Liver (tissue), 8 donors: ENCODE measurements at regions not wholly inside any gene's neighbourhood (a gene's known extent, or its start where the extent isn't known, plus 50 kb on each side); places are given as distances from the start of the nearest gene placed in this dataset.

Source experiments
- DNase-seq: peaks from one replicate; pipeline ENCODE4 v3.0.0-alpha.2; 2017; ENCODE audit warnings: low spot score
- H3K27ac ChIP-seq, 2 donors: one replicate each; pipeline ENCODE4 v1.7.0; 2013; ENCODE audit warnings: inconsistent platforms in 2 of 2, low read length in 2 of 2, control low read depth in 1 of 2, low read depth in 1 of 2, mild to moderate bottlenecking in 1 of 2
- H3K27me3 ChIP-seq, 4 donors: one replicate each; pipeline versions ENCODE4 v1.6.1 to v1.7.0; 2013; ENCODE audit warnings: low read length in 3 of 4, inconsistent platforms in 1 of 4, mild to moderate bottlenecking in 1 of 4, moderate library complexity in 1 of 4; ENCODE audit not compliant: control insufficient read depth in 4 of 4, insufficient read depth in 4 of 4
- H3K36me3 ChIP-seq, 4 donors: one replicate each; pipeline versions ENCODE4 v1.6.1 to v1.7.0; 2013; ENCODE audit warnings: low read length in 3 of 4, mild to moderate bottlenecking in 3 of 4, low read depth in 1 of 4, moderate library complexity in 1 of 4; ENCODE audit not compliant: control insufficient read depth in 4 of 4, insufficient read depth in 3 of 4
- H3K4me1 ChIP-seq, 4 donors: one replicate each; pipeline versions ENCODE4 v1.6.1 to v1.7.0; 2013; ENCODE audit warnings: low read length in 3 of 4, mild to moderate bottlenecking in 3 of 4, moderate library complexity in 1 of 4; ENCODE audit not compliant: control insufficient read depth in 4 of 4, insufficient read depth in 4 of 4
- H3K4me3 ChIP-seq, 3 donors: one replicate each; pipeline versions ENCODE4 v1.6.1 to v1.7.0; 2013; ENCODE audit warnings: low read length in 3 of 3, control low read depth in 1 of 3, low read depth in 1 of 3, mild to moderate bottlenecking in 1 of 3
- H3K9ac ChIP-seq, 2 donors: one replicate each; pipeline ENCODE4 v1.7.0; 2013; ENCODE audit warnings: low read length in 2 of 2, mild to moderate bottlenecking in 2 of 2, moderate library complexity in 2 of 2, control low read depth in 1 of 2, low read depth in 1 of 2
- H3K9me3 ChIP-seq, 4 donors: one replicate each; pipeline versions ENCODE4 v1.6.1 to v1.7.0; 2013; ENCODE audit warnings: low read length in 3 of 4; ENCODE audit not compliant: control insufficient read depth in 4 of 4
- EGR1 ChIP-seq, 2 donors: IDR thresholded peaks; 2 replicates each; pipeline ENCODE4 v1.6.1; 2016 to 2018; ENCODE audit warnings: antibody characterized with exemption in 2 of 2, low read depth in 2 of 2
- FOXA1 ChIP-seq: IDR thresholded peaks from 2 replicates; pipeline ENCODE4 v1.6.1; 2016; ENCODE audit warnings: antibody characterized with exemption
- FOXA2 ChIP-seq: IDR thresholded peaks from 2 replicates; pipeline ENCODE4 v1.6.1; 2016; ENCODE audit warnings: antibody characterized with exemption
- GABPA ChIP-seq, 2 donors: IDR thresholded peaks in 1 of 2; conservative IDR thresholded peaks in 1 of 2; 2 replicates each; pipeline ENCODE4 v1.6.1; 2016; ENCODE audit warnings: antibody characterized with exemption in 2 of 2, mild to moderate bottlenecking in 1 of 2, moderate library complexity in 1 of 2
- HNF4A ChIP-seq, 2 donors: conservative IDR thresholded peaks; 2 replicates each; pipeline ENCODE4 v1.6.1; 2016; ENCODE audit warnings: antibody characterized with exemption in 2 of 2, mild to moderate bottlenecking in 2 of 2
- HNF4G ChIP-seq: IDR thresholded peaks from 2 replicates; pipeline ENCODE4 v1.6.1; 2016; ENCODE audit warnings: antibody characterized with exemption
- JUND ChIP-seq, 2 donors: IDR thresholded peaks; 2 replicates each; pipeline ENCODE4 v1.6.1; 2016; ENCODE audit warnings: antibody characterized with exemption in 2 of 2
- NR2F2 ChIP-seq: IDR thresholded peaks from 2 replicates; pipeline ENCODE4 v1.6.1; 2016; ENCODE audit warnings: antibody characterized with exemption
- RXRA ChIP-seq, 2 donors: IDR thresholded peaks; 2 replicates each; pipeline ENCODE4 v1.6.1; 2017 to 2018; ENCODE audit warnings: antibody characterized with exemption in 2 of 2, mild to moderate bottlenecking in 1 of 2
- SP1 ChIP-seq: IDR thresholded peaks from 2 replicates; pipeline ENCODE4 v1.6.1; 2018; ENCODE audit warnings: antibody characterized with exemption, mild to moderate bottlenecking
- TAF1 ChIP-seq: conservative IDR thresholded peaks from 2 replicates; pipeline ENCODE4 v1.6.1; 2016; ENCODE audit warnings: antibody characterized with exemption, mild to moderate bottlenecking
- YY1 ChIP-seq: IDR thresholded peaks from 2 replicates; pipeline ENCODE4 v1.6.1; 2016; ENCODE audit warnings: antibody characterized with exemption, mild to moderate bottlenecking
- WGBS: extraction: QIAGEN DNeasy Blood & Tissue Kit; methylation state at CpG from one replicate; pipeline ENCODE4 v1.1.7; 2013; 5-methylcytosine and 5-hydroxymethylcytosine counted together
- TF ChIP-seq, protein P1 (sequence below): IDR thresholded peaks from 2 replicates; pipeline ENCODE4 v1.6.1; 2016; ENCODE audit warnings: antibody characterized with exemption
- TF ChIP-seq, protein P2 (sequence below): IDR thresholded peaks from 2 replicates; pipeline ENCODE4 v1.6.1; 2016; ENCODE audit warnings: antibody characterized with exemption, mild to moderate bottlenecking
- TF ChIP-seq, protein P3 (sequence below): fragments of 150-350 bp; IDR thresholded peaks from 2 replicates; pipeline ENCODE4 v1.5.1; 2017; ENCODE audit warnings: improper control_type of control experiment, low read depth, low read length; ENCODE audit not compliant: missing input control
- TF ChIP-seq, protein P4 (sequence below): IDR thresholded peaks from 2 replicates; pipeline ENCODE4 v1.6.1; 2016; ENCODE audit warnings: antibody characterized with exemption
- TF ChIP-seq, protein P5 (sequence below): IDR thresholded peaks from 2 replicates; pipeline ENCODE4 v1.6.1; 2016; ENCODE audit warnings: antibody characterized with exemption
- donor health status: healthy.
- donor health status: healthy.
- donor health status: healthy.
- donor health status: healthy.
- donor health status: healthy.

DNA sequence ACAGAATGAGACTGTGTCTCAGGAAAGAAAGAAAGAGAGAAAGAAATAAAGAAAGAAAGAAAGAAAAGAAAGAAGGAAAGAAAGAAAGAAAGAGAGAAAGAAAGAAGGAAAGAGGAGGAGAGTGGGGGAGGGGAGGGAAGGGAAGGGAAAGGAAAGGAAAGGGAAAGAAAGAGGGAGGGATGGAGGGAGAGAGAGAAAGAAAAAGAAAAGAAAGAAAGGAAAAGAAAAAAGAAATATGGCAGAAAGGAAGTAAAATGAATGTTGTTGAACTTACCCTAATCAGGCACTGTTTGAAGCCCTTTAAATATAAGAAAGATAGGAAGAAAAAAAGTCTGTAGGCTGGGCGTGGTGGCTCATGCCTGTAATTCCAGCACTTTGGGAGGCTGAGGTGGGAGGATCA lies 276.1 kb downstream of the INSC start:
- H3K9me3 ChIP-seq: peaks cover 0 to 14% (median 3%) of the 10 kb centered on the region in 4 donors
- WGBS: 32% methylated on average over 1 of the region's 1 CpG
- TF ChIP-seq NR2F2 (no peak), RXRA (IDR thresholded peaks at IDR 0.05) (no peak), EGR1 (IDR thresholded peaks at IDR 0.05; ENCODE audit: low read depth in 2 of 2) (no peak), JUND (IDR thresholded peaks at IDR 0.05) (no peak), FOXA2 (no peak), SP1 (no peak), HNF4G (no peak), GABPA (IDR thresholded peaks at IDR 0.05 in 1 of 2, conservative IDR thresholded peaks at IDR 0.05 in 1 of 2) (no peak), TAF1 (no peak), FOXA1 (no peak)
- TF ChIP-seq, protein P1, sequence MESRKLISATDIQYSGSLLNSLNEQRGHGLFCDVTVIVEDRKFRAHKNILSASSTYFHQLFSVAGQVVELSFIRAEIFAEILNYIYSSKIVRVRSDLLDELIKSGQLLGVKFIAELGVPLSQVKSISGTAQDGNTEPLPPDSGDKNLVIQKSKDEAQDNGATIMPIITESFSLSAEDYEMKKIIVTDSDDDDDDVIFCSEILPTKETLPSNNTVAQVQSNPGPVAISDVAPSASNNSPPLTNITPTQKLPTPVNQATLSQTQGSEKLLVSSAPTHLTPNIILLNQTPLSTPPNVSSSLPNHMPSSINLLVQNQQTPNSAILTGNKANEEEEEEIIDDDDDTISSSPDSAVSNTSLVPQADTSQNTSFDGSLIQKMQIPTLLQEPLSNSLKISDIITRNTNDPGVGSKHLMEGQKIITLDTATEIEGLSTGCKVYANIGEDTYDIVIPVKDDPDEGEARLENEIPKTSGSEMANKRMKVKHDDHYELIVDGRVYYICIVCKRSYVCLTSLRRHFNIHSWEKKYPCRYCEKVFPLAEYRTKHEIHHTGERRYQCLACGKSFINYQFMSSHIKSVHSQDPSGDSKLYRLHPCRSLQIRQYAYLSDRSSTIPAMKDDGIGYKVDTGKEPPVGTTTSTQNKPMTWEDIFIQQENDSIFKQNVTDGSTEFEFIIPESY: no peak
- TF ChIP-seq, protein P2, sequence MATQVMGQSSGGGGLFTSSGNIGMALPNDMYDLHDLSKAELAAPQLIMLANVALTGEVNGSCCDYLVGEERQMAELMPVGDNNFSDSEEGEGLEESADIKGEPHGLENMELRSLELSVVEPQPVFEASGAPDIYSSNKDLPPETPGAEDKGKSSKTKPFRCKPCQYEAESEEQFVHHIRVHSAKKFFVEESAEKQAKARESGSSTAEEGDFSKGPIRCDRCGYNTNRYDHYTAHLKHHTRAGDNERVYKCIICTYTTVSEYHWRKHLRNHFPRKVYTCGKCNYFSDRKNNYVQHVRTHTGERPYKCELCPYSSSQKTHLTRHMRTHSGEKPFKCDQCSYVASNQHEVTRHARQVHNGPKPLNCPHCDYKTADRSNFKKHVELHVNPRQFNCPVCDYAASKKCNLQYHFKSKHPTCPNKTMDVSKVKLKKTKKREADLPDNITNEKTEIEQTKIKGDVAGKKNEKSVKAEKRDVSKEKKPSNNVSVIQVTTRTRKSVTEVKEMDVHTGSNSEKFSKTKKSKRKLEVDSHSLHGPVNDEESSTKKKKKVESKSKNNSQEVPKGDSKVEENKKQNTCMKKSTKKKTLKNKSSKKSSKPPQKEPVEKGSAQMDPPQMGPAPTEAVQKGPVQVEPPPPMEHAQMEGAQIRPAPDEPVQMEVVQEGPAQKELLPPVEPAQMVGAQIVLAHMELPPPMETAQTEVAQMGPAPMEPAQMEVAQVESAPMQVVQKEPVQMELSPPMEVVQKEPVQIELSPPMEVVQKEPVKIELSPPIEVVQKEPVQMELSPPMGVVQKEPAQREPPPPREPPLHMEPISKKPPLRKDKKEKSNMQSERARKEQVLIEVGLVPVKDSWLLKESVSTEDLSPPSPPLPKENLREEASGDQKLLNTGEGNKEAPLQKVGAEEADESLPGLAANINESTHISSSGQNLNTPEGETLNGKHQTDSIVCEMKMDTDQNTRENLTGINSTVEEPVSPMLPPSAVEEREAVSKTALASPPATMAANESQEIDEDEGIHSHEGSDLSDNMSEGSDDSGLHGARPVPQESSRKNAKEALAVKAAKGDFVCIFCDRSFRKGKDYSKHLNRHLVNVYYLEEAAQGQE: no peak
- TF ChIP-seq, protein P3, sequence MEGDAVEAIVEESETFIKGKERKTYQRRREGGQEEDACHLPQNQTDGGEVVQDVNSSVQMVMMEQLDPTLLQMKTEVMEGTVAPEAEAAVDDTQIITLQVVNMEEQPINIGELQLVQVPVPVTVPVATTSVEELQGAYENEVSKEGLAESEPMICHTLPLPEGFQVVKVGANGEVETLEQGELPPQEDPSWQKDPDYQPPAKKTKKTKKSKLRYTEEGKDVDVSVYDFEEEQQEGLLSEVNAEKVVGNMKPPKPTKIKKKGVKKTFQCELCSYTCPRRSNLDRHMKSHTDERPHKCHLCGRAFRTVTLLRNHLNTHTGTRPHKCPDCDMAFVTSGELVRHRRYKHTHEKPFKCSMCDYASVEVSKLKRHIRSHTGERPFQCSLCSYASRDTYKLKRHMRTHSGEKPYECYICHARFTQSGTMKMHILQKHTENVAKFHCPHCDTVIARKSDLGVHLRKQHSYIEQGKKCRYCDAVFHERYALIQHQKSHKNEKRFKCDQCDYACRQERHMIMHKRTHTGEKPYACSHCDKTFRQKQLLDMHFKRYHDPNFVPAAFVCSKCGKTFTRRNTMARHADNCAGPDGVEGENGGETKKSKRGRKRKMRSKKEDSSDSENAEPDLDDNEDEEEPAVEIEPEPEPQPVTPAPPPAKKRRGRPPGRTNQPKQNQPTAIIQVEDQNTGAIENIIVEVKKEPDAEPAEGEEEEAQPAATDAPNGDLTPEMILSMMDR: no peak
- TF ChIP-seq, protein P4, sequence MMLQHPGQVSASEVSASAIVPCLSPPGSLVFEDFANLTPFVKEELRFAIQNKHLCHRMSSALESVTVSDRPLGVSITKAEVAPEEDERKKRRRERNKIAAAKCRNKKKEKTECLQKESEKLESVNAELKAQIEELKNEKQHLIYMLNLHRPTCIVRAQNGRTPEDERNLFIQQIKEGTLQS: no peak

DNA sequence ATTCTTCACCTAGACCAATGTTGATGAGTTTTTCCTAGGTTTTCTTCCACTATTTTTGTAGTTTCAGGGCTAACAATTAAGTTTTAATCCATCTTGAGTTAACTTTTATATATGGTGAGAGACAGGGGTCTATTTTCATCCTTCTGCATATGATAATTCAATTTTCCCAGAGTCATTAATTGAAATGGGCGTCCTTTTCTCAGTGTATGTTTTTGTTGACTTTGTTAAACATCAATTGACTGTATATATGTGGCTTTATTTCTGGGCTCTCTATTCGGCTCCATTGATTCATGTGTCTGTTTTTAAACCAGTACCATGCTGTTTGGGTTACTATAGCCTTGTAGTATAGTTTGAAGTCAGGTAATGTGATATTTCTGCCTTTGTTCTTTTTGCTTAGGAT lies 282.1 kb downstream of the INSC start:
- H3K27ac ChIP-seq: no peak overlapping the region
- H3K4me1 ChIP-seq: no peaks in the 10 kb centered on the region
- no peak overlapping the region for H3K9ac ChIP-seq
- no peaks in the 10 kb centered on the region for H3K27me3 ChIP-seq
- TF ChIP-seq, protein P3: no peak
- TF ChIP-seq, protein P2: no peak
- TF ChIP-seq, protein P5, sequence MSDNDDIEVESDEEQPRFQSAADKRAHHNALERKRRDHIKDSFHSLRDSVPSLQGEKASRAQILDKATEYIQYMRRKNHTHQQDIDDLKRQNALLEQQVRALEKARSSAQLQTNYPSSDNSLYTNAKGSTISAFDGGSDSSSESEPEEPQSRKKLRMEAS: no peak
- TF ChIP-seq TAF1: no peak
- TF ChIP-seq JUND (IDR thresholded peaks at IDR 0.05): no peak
- no peak for TF ChIP-seq EGR1 (IDR thresholded peaks at IDR 0.05; ENCODE audit: low read depth in 2 of 2)
- no peak for TF ChIP-seq SP1
- TF ChIP-seq HNF4G: no peak
- TF ChIP-seq HNF4A (conservative IDR thresholded peaks at IDR 0.05): no peak
- TF ChIP-seq YY1: no peak
- no peak overlapping the region for H3K4me3 ChIP-seq
- no peak for DNase-seq
- 78% methylated on average over 2 of the region's 2 CpGs for WGBS
- peaks cover 0 to 9% (median 3%) of the 10 kb centered on the region in 4 donors for H3K9me3 ChIP-seq
- H3K36me3 ChIP-seq: no peaks in the 10 kb centered on the region

More for the DNA sequence above, 276.1 kb downstream of the INSC start:
- no peaks in the 10 kb centered on the region for H3K36me3 ChIP-seq
- no peak overlapping the region for H3K9ac ChIP-seq
- no peaks in the 10 kb centered on the region for H3K4me1 ChIP-seq
- DNase-seq: no peak
- H3K27me3 ChIP-seq: no peaks in the 10 kb centered on the region
- no peak overlapping the region for H3K4me3 ChIP-seq
- no peak overlapping the region for H3K27ac ChIP-seq
